ENCODE measurements at regions not wholly inside any gene's neighbourhood (a gene's known extent, or its start where the extent isn't known, plus 50 kb on each side); places are given as distances from the start of the nearest gene placed in this dataset.

DNA sequence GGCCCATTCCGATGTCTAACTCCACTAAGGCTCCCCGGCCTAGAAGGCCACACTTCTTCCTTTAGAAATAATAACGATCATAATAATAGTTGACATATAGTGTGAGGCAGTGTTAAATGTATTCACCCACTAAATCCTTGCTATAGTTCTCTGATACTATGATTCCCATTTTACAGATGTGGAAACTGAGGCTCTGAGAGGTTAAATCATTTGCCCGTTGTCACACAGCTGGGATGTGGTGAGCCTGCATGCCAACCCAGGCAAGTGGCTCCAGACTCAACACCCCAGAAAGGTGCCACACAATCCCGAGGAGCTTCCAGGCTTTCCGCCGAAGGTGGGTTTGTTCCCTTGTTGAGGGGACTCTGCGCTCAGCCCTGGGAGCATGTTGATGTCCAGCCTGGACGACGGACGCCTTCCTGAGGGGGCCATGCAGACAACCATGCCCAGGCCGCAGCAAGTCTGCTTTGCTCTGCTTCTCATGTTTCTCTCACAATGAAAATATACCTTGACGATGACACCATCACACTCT is 104.6 kb upstream of the CDYL start:
- Mint-ChIP-seq H3K4me1 (no peaks in the 10 kb centered on the region), H3K27ac (ENCODE audit: low read depth) (no peak overlapping the region), H3K4me3 (no peak overlapping the region), H3K27me3 (peaks cover 13% of the 10 kb centered on the region), H3K9me3 (no peaks in the 10 kb centered on the region), H3K36me3 (ENCODE audit: insufficient read depth) (no peaks in the 10 kb centered on the region)
- DNase-seq (ENCODE audit: low spot score in 2 of 2) (no peak), ATAC-seq (replicated peaks; ENCODE audit: extremely low read depth, poor library complexity, severe bottlenecking) (no peak)

DNA sequence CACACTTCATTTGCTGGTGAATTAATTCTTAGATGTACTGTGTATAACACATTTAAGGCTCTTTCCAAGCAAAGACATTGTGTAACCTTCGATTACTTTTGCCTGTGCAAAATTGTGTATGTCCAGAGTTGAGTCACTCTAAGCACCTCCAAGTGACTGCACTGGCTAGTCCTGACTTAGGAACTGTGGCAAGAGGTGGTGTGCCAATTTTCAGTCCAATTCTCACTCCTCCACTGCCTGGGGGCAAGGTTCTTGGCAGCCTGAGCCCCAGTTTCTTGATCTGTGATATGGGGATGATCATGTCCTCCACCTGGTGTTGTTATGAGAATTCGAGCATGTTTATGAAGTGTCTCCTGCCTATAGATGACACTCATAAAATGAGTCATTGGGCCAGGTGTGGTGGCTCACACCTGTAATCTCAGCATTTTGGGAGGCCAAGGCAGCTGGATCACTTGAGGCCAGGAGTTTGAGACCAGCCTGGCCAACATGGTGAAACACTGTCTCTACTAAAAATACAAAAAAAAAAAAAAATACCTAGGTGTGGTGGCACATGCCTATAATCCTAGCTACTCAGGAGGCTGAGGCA is 105.3 kb upstream of the CDYL start:
- Mint-ChIP-seq H3K4me1 (no peaks in the 10 kb centered on the region), H3K4me3 (no peak overlapping the region), H3K9me3 (no peaks in the 10 kb centered on the region), H3K27me3 (peaks cover 13% of the 10 kb centered on the region), H3K36me3 (ENCODE audit: insufficient read depth) (no peaks in the 10 kb centered on the region), H3K27ac (ENCODE audit: low read depth) (no peak overlapping the region)
- DNase-seq (ENCODE audit: low spot score in 2 of 2) (no peak), ATAC-seq (replicated peaks; ENCODE audit: extremely low read depth, poor library complexity, severe bottlenecking) (no peak)

DNA sequence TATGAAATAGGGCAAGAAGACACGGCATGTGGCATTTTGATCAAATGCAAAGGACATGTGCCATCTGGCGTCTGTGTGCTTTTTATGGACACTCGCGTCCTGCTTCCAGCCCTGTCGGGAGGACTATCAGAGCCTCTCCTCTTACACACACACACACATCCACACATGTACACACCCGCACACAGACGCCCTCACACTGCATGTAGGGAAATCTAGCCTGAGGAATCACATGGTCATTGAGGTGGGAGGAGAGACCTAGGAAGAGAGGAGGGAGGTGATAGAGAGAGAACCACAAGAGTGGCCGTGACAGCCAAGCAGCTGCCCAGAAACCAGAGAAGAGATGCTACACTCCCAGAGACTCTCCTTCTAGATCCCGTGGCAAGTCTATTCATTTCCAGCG is 105.9 kb upstream of the CDYL start:
- Mint-ChIP-seq H3K9me3 (no peaks in the 10 kb centered on the region), H3K36me3 (ENCODE audit: insufficient read depth) (no peaks in the 10 kb centered on the region), H3K27me3 (peaks cover 16% of the 10 kb centered on the region), H3K4me1 (no peaks in the 10 kb centered on the region), H3K27ac (ENCODE audit: low read depth) (no peak overlapping the region), H3K4me3 (no peak overlapping the region)
- ATAC-seq (replicated peaks; ENCODE audit: extremely low read depth, poor library complexity, severe bottlenecking) (no peak), DNase-seq (ENCODE audit: low spot score in 2 of 2) (no peak)

DNA sequence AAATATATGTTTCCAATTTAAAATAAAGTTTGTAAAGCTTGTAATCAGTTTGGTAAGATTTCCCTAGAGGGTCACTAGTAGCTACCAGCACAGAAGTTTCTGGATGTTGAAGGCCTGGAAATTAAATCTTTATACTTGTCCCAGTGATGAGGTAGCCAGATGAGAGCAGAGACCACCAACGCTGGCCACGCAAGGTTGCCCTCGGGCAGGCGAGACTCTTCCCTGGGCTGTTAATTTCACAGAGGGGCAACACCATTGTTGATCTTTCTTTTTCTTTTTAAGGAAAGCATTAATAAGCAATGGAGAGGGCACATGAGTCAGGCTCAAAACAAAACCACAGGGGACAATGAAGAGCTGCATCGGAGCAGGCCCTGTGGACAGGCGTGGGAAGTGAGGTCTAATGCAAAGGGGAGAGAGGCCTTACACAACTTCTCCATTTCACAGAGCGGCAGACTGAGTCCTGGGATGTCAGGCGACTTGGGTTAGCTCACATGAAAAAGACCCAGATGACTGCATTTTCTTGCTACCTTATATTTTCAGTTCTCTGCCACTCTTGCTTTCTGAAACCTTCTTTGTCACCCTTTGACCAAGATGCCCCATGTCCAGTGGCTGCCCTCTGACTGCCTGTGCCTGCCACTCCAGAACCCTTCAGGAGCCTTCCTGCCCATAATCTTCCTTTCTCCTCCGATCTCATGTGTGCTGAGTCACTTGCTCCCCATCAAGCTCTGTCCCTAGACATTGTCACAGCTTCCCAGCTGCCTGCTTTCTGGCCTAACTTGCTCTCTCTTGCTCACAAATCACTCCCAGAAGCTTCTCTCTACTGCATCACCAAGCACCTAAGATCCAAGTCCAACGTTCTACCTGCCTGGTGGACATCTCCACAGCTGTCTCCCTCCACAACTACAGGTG is 107.7 kb upstream of the CDYL start:
- Mint-ChIP-seq H3K27me3 (peaks cover 18% of the 10 kb centered on the region), H3K9me3 (no peaks in the 10 kb centered on the region), H3K27ac (ENCODE audit: low read depth) (no peak overlapping the region)

DNA sequence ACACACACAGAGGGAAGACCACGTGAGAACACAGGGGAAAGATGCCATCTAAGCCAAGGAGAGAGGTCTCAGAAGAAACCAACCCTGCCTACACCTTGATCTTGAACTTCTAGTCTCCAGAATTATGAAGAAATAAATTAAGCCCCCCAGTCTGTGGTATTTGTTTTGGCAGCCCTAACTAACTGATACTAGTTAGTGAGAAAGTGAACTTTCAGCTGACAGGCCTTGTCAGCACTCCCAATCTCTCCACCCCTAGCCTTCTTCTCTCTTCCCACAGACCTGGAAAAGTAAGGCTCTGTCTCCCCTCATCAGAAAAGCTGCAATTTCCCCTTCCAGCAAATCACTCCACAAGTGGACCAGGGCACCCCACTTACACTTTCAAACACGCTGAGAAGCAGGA is 108.6 kb upstream of the CDYL start:
- Mint-ChIP-seq H3K36me3 (ENCODE audit: insufficient read depth) (no peaks in the 10 kb centered on the region), H3K4me1 (no peaks in the 10 kb centered on the region), H3K27me3 (peaks cover 18% of the 10 kb centered on the region), H3K9me3 (no peaks in the 10 kb centered on the region), H3K27ac (ENCODE audit: low read depth) (no peak overlapping the region), H3K4me3 (no peak overlapping the region)
- no peak for ATAC-seq (replicated peaks; ENCODE audit: extremely low read depth, poor library complexity, severe bottlenecking)
- no peak for DNase-seq (ENCODE audit: low spot score in 2 of 2)

More for the DNA sequence above, 107.7 kb upstream of the CDYL start:
- Mint-ChIP-seq H3K36me3 (ENCODE audit: insufficient read depth) (no peaks in the 10 kb centered on the region), H3K4me3 (no peak overlapping the region), H3K4me1 (no peaks in the 10 kb centered on the region)
- ATAC-seq (replicated peaks; ENCODE audit: extremely low read depth, poor library complexity, severe bottlenecking) (no peak), DNase-seq (ENCODE audit: low spot score in 2 of 2) (no peak)

DNA sequence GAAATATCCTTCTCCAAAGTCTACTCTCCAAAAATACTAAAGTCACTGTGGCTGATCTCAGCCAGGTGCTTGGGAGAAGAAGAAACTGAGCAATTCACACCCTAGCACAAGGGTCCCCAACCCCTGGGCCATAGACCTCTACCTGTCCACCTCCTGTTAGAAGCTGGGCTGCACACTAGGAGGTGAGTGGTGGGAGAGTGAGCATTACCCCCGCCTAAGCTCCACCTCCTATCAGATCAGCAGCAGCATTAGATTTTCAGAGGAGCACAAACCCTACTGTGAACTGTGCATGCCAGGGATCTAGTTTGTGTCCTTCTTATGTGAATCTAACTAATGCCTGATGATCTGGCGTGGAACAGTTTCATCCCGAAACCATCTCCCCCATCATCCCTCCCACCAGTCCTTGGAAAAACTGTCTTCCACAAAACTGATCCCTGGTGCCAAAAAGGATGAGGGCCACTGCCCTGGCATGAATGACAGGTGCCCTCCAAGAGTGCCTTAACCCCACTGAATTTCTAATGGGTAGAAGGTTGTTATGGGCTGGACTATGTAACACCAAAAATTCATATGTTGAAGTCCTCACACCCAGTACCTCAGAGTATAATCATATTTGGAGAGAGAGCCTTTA is 109.2 kb upstream of the CDYL start:
- ATAC-seq (replicated peaks; ENCODE audit: extremely low read depth, poor library complexity, severe bottlenecking) (no peak), DNase-seq (ENCODE audit: low spot score in 2 of 2) (no peak)
- peaks cover 18% of the 10 kb centered on the region for H3K27me3 Mint-ChIP-seq
- H3K27ac Mint-ChIP-seq (ENCODE audit: low read depth), result no peak overlapping the region
- H3K4me1 Mint-ChIP-seq, result no peaks in the 10 kb centered on the region
- H3K4me3 Mint-ChIP-seq, result no peak overlapping the region
- H3K9me3 Mint-ChIP-seq, result no peaks in the 10 kb centered on the region
- no peaks in the 10 kb centered on the region for H3K36me3 Mint-ChIP-seq (ENCODE audit: insufficient read depth)

DNA sequence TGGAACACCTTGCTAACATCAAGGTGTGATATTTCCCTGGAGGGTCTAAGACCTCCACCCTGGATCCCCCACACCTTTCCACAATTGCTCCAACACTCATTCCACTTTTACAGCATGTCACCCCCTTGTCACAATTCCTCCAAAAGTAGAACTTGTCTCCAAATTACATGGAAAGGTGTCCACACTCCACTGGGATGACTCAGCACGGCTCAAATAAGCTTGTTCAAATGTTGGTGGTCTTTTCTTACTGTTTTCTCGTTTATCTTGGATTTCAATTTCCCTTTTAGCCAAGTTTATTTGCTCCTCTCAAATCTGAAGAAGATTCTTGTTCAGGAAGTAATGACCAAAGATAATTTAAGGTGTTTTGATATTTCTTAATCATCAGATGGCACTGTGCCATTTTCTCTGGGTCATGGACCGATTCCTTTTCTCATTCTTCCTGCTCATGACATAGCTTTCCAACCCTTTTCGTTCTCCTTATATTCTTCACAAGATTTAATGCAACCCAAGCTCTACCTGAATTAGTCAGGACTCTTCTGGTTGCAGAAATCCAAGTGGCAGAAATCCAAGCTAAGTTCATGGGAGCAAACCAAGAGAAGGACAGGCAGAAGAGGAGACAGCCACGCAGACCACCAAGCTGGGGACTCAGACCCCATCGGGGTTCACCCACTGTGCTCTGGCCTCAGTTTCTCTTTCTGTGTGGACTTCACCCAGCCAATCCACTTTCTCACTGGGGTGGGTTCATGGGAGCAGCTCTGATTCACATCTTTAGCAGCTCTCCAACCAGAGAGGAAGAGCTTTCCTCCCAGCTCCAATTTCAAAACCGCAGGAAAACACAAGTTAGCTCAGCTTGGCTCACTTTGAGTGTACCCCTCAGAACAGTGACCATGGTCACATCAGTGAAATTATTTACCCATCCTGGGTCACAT is 110.5 kb upstream of the CDYL start:
- H3K4me3 Mint-ChIP-seq, result no peak overlapping the region
- H3K36me3 Mint-ChIP-seq (ENCODE audit: insufficient read depth), result no peaks in the 10 kb centered on the region
- DNase-seq (ENCODE audit: low spot score in 2 of 2), result no peak
- no peak for ATAC-seq (replicated peaks; ENCODE audit: extremely low read depth, poor library complexity, severe bottlenecking)
- peaks cover 25% of the 10 kb centered on the region for H3K27me3 Mint-ChIP-seq
- H3K4me1 Mint-ChIP-seq, result no peaks in the 10 kb centered on the region
- H3K9me3 Mint-ChIP-seq, result no peaks in the 10 kb centered on the region
- H3K27ac Mint-ChIP-seq (ENCODE audit: low read depth), result no peak overlapping the region

DNA sequence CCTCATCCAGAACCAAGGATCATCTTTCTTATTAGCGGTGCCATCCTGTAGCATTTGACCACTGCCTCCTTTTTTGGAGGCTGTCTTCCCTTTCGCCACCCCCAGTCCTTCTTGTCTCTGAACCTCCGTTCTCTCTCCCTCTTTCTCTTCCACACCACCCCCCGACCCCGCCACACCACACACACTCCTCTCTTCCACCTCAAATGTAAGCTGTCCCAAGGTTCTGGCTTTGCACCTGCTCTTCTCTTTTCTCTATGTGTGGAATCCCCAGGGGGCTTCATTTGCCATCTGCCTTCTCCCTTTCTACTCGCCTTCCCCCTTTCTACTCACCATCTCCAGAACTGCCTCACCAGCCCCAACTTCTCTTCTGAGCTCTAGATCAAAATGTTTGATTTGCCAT is 111.3 kb upstream of the CDYL start:
- no peaks in the 10 kb centered on the region for H3K4me1 Mint-ChIP-seq
- peaks cover 26% of the 10 kb centered on the region for H3K27me3 Mint-ChIP-seq
- H3K36me3 Mint-ChIP-seq (ENCODE audit: insufficient read depth), result no peaks in the 10 kb centered on the region
- DNase-seq (ENCODE audit: low spot score in 2 of 2) (no peak), ATAC-seq (replicated peaks; ENCODE audit: extremely low read depth, poor library complexity, severe bottlenecking) (no peak)
- no peak overlapping the region for H3K4me3 Mint-ChIP-seq
- H3K9me3 Mint-ChIP-seq, result no peaks in the 10 kb centered on the region
- no peak overlapping the region for H3K27ac Mint-ChIP-seq (ENCODE audit: low read depth)

DNA sequence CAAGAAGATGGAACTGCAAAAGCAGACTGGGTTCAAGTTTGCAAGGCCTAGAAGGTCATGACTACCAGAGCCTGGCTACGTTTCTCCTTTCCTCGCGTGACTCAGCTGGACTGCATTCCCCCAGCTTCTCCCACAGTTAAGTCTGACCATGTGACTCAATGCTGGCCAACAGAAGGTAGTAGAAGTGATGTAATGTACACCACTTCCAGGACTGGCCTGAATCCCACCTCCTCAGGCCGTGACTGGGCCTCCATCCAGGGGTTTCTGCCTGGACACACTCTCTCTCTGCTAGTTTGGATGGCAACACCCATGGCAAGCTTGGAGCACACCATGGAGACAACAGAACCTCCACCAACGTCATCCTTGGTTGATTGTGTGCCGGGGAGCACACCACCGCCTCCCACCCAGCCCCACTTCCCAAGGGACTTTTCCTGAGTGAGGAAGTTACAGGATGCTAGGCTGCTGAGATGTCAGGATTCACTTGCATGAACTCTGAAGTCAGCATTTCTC is 112.0 kb upstream of the CDYL start:
- DNase-seq (ENCODE audit: low spot score in 2 of 2) (no peak), ATAC-seq (replicated peaks; ENCODE audit: extremely low read depth, poor library complexity, severe bottlenecking) (no peak)
- no peak overlapping the region for H3K27ac Mint-ChIP-seq (ENCODE audit: low read depth)
- no peaks in the 10 kb centered on the region for H3K36me3 Mint-ChIP-seq (ENCODE audit: insufficient read depth)
- H3K4me1 Mint-ChIP-seq, result no peaks in the 10 kb centered on the region
- H3K27me3 Mint-ChIP-seq, result peaks cover 26% of the 10 kb centered on the region
- H3K9me3 Mint-ChIP-seq, result no peaks in the 10 kb centered on the region
- no peak overlapping the region for H3K4me3 Mint-ChIP-seq

DNA sequence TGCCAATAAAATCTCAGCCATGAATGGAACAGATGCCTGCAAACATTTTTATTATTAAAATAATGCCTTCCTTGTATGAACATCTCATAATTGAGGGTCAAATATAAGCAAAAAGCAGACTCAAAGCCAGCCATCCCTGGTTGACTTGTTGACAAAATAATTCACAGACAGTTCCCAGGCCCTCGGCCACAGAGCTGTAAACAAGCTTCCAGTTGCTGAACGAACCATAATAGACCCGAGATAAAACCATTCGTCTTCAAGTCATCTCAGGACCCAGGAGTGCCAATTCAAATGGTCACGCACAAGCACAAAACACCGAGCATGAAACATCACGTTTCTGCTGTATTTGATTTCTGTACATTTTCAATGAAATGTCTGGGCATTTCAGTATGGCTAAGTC is 113.3 kb upstream of the CDYL start:
- Mint-ChIP-seq H3K36me3 (ENCODE audit: insufficient read depth) (no peaks in the 10 kb centered on the region), H3K4me1 (no peaks in the 10 kb centered on the region), H3K27me3 (peaks cover 26% of the 10 kb centered on the region), H3K4me3 (no peak overlapping the region), H3K27ac (ENCODE audit: low read depth) (no peak overlapping the region), H3K9me3 (no peaks in the 10 kb centered on the region)
- ATAC-seq (replicated peaks; ENCODE audit: extremely low read depth, poor library complexity, severe bottlenecking) (no peak), DNase-seq (ENCODE audit: low spot score in 2 of 2) (no peak)

DNA sequence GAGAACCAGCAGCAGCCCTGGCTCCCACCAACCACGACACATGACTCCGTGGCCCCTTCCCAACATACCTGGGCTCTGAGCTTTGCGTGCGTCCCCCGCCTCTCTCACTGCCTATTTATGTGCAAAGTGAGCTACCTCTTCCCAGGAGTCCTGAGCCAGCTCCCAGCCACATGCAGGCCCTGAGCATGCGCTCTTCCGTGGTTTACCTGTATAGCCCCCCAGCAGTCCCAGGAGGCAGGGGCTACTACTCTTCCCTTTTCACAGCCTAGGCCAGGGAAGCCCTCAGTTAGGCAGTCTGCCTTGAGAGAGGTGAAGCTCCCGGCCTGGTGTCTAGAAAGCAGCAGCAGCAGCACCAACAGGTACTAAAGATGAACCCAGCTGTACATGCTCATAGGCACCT is 114.8 kb upstream of the CDYL start:
- no peaks in the 10 kb centered on the region for H3K4me1 Mint-ChIP-seq
- no peaks in the 10 kb centered on the region for H3K9me3 Mint-ChIP-seq
- peaks cover 32% of the 10 kb centered on the region for H3K27me3 Mint-ChIP-seq
- DNase-seq (ENCODE audit: low spot score in 2 of 2), result no peak
- no peak overlapping the region for H3K27ac Mint-ChIP-seq (ENCODE audit: low read depth)
- no peaks in the 10 kb centered on the region for H3K36me3 Mint-ChIP-seq (ENCODE audit: insufficient read depth)
- H3K4me3 Mint-ChIP-seq, result no peak overlapping the region
- ATAC-seq (replicated peaks; ENCODE audit: extremely low read depth, poor library complexity, severe bottlenecking), result no peak
